NB4 (cell line): ENCODE measurements at regions not wholly inside any gene's neighbourhood (a gene's known extent, or its start where the extent isn't known, plus 50 kb on each side); places are given as distances from the start of the nearest gene placed in this dataset.

Experiments
- DNase-seq: peaks from one replicate; pipeline ENCODE4 v3.0.0; 2010; ENCODE audit warnings: low read depth
- H3K4me3 ChIP-seq: one replicate; pipeline ENCODE4 v1.5.1; 2011; ENCODE audit warnings: mild to moderate bottlenecking, low read depth, low read length, moderate library complexity
- CTCF ChIP-seq: IDR thresholded peaks from one replicate; pipeline ENCODE4 v1.5.1; 2012; ENCODE audit warnings: low read depth, low read length
- MAX ChIP-seq: IDR thresholded peaks from 2 replicates; pipeline ENCODE4 v1.6.1; 2011; ENCODE audit warnings: low read depth, low read length
- MYC ChIP-seq: IDR thresholded peaks from 2 replicates; pipeline ENCODE4 v1.6.1; 2011; ENCODE audit warnings: low read depth, low read length
- POLR2A ChIP-seq: IDR thresholded peaks from 2 replicates; pipeline ENCODE4 v1.6.1; 2011; ENCODE audit warnings: mild to moderate bottlenecking; ENCODE audit not compliant: insufficient read length; ENCODE audit errors: extremely low read depth

- TF ChIP-seq MAX (no peak), MYC (no peak), POLR2A (no peak), CTCF (no peak)
- no peak for DNase-seq
- no peak overlapping the region for H3K4me3 ChIP-seq
Observed at GRCh38 chr2:181762848-181763247, 82.5 kb upstream of the NEUROD1 start.

GRCh38 chr2:181763423-181763822, 83.1 kb upstream of the NEUROD1 start:
- DNase-seq, result no peak
- H3K4me3 ChIP-seq, result no peak overlapping the region
- TF ChIP-seq CTCF, result no peak

GRCh38 chr2:181764095-181764963, 84.0 kb upstream of the NEUROD1 start:
- H3K4me3 ChIP-seq, result no peak overlapping the region
- no peak for DNase-seq
- TF ChIP-seq MYC (no peak), POLR2A (no peak), CTCF (no peak), MAX (no peak)

GRCh38 chr2:181766129-181766528, 85.8 kb upstream of the NEUROD1 start:
- no peak for DNase-seq
- H3K4me3 ChIP-seq, result no peak overlapping the region
- TF ChIP-seq MYC (no peak), POLR2A (no peak), CTCF (no peak), MAX (no peak)

GRCh38 chr2:181770150-181770549, 89.8 kb upstream of the NEUROD1 start:
- no peak for DNase-seq
- TF ChIP-seq MAX (no peak), CTCF (no peak)
- no peak overlapping the region for H3K4me3 ChIP-seq

- DNase-seq, result no peak
- TF ChIP-seq POLR2A, result no peak
- TF ChIP-seq MAX, result no peak
- H3K4me3 ChIP-seq, result no peak overlapping the region
Observed at GRCh38 chr2:181771356-181771755, 91.0 kb upstream of the NEUROD1 start.
